ENCODE measurements at regions not wholly inside any gene's neighbourhood (a gene's known extent, or its start where the extent isn't known, plus 50 kb on each side); places are given as distances from the start of the nearest gene placed in this dataset.
"Not testable (repeated sequence)": the region's sequence is repeated elsewhere in the genome, so short reads cannot be mapped to it uniquely, and the experiment has no call there.

DNA sequence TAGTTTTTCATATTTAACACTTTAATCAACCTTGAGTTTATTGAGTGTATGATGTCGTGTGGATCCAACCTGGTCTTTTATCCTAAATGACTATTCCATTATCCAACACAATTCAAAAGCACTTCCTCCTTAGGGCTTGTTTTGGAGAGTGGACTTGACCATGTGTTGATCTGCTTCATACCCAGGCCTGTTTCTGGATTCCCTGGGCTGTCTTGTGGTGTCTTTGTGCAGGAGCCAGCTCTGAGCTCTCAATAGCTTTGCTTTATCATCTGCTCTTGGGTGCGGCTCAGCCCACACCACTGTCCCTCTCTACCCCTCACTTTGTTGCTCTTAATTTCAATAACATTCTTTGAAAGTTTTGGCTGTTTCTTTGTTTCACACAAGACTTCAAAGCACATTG lies 70.9 kb upstream of the CHST15 start:
- DNase-seq (ENCODE audit: low read depth): no peak

DNA sequence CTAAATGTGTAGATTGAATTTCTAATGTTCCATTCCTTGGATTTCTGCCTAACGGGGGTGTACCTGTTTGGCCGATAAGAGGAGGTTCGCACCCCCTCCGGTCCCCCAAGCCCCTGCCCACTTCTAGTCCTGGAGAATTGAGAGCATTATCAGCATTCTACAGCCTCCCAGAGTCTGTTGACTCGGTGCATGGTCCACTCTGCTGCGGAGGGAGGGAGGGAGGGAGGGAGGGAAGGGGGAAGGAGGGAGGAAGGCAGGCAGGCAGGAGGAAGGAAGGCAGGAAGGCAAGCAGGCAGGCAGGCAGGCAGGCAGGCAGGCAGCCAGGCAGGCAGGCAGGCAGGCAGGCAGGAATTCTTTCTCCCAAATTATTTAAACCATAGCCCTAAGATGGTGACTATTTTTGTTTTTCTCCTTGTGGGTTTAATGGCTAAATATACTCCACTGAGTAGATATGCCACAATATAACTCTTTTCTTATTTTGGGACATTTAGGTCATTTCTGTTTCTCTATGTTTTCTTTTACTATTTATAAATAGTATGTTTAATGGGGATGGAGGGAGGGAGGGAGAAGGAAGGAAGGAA lies 69.5 kb upstream of the CHST15 start:
- DNase-seq (ENCODE audit: low read depth): no peak

GRCh38 chr10:124162136-124162535 lies 68.7 kb upstream of the CHST15 start:
- DNase-seq (ENCODE audit: low read depth): no peak

DNA sequence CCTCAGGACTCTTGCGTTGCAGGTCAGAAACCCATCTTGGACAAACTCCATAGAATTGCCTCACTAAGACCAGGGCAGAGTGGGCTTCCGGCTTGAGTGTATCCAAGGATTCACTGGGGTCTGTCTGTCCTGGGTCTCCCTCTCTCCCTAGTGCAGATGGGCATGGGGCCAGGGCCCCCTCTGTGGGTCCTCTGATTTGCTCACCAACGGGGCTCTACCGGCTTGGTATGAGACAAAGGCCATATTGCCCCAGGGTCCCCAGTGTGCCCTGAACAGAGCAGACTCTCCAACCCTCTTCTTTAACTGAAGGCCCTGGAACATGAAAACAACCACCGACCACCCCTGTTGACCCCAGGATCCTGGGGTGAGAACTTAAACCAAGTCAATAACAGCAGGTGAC lies 68.2 kb upstream of the CHST15 start:
- no peak for DNase-seq (ENCODE audit: low read depth)

DNA sequence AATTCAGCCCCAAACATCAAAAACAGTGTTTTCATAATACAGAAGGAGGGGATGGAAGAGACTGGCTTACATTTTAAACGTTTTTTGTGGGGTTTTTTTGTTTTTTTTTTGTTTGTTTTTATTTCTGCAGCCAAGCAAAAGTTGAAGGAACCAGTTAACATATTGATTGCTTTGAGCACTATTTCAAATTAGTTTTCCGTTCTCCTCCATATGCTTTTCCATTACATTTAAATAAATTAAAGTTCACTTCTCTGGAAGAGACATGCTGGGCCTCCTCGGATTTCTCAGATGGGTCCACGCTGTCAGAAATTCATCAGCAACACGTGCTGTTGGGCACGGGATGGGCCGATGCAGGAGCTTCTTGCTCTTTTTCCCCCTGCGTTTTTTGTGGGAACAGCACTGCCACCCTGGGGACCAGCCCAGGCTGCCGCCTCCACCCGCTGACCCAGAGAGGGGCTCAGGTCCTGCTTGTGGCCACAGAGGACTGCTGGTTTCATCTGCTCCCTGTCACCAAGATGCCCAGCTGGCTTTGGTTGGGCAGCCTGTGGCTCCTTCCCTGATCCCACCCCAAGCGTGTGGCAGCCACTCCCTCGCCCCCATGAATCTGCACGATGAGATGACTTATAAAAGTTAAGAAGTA lies 67.7 kb upstream of the CHST15 start:
- DNase-seq (ENCODE audit: low read depth): no peak

DNA sequence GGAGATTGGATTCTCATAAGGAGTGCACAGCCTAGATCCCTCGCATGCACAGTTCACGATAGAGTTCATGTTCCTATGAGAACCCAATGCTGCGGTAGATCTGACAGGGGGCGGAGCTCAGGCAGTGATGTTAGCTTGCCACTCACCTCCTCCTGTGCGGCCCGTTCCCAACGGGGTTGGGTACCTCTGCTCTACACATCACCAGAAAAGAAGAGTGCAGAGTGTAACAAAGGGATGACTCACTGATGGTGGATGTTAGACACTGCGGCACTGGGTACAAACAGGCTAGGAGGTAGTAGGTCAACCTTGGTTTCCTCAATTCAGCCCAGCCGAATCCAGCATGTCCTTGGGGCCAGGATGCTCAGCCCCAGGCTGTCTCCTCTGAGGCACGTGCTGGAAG lies 66.8 kb upstream of the CHST15 start:
- DNase-seq (ENCODE audit: low read depth): no peak

DNA sequence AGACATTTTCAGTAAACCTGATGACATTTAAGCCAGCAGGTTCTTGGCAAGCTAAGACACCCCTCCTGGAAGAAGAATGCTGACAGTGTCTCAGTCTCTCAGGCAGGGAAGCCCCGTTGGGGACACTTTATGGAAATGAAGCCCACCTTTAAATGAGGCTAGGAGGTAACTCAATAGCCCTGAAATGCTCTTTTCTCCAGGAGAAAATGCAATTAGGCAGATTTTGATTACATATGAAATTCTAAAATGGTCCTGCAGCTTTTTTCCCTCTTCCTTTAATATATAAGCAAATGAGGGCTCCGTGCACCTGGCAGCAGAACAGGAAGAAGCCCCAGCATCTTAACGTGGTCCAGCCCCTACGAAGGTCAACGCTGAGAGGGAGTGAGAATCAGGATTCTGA lies 65.8 kb upstream of the CHST15 start:
- DNase-seq (ENCODE audit: low read depth): no peak

DNA sequence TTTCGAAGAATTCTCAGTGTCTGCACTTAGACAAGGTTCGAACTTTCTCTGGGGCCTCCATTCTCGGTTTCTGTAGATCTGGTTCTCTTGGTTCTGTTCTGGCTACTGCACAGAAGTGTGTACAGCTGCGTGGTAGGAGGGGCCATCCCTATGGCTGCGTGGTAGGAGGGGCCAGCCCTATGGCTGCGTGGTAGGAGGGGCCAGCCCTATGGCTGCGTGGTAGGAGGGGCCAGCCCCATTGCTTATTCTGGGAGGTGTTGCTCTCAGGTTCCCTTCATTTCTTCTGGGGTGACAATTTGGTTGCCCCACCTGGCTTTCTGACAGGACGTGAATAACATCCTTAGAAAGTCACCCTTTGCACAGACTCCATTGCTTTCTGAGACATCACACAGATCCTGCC lies 65.2 kb upstream of the CHST15 start:
- no peak for DNase-seq (ENCODE audit: low read depth)

GRCh38 chr10:124157271-124157681 lies 63.9 kb upstream of the CHST15 start:
- no peak for DNase-seq (ENCODE audit: low read depth)

DNA sequence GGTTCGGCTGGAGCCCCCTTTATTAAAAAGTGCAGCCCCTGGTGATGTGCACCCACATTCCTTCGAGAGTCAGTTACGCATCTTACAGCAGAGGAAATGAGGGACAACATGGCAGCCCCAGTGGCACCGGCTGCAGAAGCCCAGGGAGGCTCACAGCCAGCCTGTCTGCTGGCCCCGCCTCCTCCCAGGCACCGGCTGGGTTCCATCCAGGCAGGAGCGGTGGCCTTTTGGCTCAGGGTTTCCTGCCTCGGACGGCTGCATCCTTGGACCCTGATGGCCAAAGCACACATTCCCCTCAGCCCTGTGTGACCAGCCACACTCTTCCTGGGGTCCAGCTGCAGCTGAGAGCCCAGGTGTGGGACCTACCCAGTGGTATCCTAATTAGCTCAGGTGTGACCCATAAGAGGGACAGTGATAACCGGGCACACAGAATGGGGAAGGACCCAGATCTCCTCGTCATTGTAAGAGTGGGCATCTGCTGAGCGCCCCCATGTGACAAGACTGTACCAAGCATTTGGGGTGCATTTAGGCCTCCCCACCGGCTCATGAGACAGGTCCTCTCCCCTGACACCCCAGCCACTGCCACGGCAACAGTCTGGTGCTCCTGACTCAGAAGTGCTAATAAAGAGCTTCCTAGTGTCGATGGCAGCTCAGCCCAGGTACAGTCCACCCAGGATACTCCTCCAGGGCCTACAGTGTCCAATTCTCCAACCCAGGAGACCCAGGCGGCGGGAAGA lies 63.3 kb upstream of the CHST15 start:
- DNase-seq (ENCODE audit: low read depth): no peak

- peak; percentile 36 for DNase-seq (ENCODE audit: low read depth)
Observed at GRCh38 chr10:124155781-124156435, 62.5 kb upstream of the CHST15 start.

- DNase-seq (ENCODE audit: low read depth): peak; percentile 93
Observed at GRCh38 chr10:124153023-124153826, 59.8 kb upstream of the CHST15 start.

DNA sequence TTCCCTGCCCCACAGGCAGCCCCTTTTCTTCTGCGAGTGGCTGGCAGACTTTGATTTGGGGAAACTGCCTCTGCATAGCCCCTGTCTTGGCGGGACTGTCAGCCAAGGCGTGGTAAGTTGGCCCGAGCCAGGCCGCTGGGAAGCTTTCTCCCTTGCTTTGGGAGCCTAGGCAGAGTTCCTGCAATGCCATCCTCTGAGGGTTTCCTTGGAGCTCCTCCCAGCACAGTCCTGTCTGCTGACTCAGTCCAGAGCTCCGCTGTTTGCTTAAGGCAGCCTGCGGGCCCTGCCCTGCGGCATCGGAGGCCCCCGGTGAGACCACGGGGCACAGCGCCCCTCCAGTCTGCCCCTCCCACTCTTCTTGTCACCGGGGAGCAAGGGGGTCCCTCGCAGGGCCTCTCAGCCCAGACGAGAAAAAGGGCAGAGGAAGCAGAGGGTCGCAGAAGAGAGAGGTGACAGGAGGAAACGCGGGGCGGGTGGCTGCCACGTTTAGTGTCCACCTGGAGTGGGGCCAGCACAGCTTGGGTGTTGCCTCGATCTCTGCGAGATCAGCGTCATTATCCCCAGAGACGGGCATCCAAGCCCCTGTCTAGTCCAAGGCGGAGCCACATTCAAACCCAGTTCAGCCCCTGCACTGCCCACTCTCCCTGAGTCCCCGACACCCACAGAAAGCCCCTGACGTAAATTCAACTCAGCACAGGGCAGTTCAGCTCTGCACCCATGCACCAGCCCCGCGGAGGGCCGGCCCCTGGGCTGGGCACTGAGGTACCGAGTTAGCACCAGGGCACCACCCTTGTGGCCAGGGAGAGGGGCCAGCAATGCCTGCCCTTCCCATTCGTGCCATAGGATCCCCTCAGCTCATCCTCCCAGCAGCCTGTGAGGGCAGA lies 59.0 kb upstream of the CHST15 start:
- DNase-seq (ENCODE audit: low read depth): peak; percentile 87

- DNase-seq (ENCODE audit: low read depth): no peak
Observed at GRCh38 chr10:124151466-124152095, 58.2 kb upstream of the CHST15 start.

- DNase-seq (ENCODE audit: low read depth): no peak
Observed at GRCh38 chr10:124150807-124151417, 57.5 kb upstream of the CHST15 start.

- no peak for DNase-seq (ENCODE audit: low read depth)
Observed at GRCh38 chr10:124150189-124150806, 56.9 kb upstream of the CHST15 start.

DNA sequence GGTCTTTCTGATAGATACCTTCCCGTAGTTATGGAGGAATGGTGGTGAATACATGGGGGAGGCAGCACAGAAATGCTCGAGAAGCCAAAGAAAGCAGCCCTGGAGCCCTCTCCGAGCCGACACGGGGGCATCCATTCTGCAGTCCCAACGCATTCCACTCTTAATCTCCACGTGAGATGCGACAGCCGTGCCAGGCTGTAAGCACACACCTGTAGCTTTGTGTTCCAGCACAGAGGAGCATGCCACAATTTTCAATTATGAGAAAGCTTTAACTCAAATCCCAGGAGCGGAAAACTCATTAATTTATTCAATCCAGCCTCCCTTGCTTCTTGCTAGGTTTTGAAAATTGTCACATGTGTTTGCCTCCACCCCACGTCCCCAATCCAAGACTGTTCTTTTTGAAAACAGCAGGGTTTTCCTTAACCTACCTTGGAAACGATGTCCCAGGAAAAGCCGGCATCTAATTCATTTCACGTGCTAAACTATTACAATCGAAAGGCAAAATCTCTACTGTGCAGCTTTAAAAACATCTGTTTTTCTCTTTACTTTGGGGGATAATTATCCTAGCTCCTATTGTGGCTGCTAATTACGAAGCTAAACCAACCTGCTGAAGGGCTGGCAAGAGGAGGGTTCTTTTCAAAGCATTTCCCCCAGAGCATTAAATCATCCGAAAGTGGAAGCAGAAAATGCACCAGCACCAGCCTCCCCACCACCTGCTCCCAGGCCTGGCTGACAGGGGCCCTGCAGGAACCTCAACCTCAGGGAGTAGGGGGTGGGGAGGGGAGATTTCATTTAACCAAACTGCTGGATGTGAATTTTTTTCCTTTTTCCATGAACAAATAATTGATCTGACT lies 56.0 kb upstream of the CHST15 start:
- DNase-seq (ENCODE audit: low read depth): no peak

DNA sequence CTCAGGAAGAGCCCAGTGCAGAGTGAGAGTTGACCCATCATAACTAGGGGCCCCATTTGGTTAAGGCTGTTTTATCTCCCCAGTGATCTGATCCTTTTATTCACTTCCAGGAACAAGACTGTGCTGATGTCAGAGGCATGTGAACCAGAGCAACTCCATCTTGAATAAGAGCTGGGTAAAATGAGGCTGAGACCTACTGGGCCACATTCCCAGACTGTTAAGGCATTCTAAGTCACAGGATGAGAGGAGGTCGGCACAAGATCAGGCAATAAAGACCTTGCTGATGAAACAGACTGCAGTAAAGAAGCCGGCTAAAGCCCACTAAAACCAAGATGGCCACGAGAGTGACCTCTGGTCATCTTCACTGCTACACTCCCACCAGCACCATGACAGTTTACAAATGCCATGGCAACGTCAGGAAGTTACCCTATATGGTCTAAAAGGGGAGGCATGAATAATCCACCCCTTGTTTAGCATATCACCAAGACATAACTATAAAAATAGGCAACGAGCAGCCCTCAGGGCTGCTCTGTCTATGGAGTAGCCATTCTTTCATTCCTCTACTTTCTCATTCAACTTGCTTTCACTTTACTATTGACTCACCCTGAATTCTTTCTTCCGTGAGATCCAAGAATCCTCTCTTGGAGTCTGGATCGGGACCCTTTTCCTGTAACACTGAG lies 55.3 kb upstream of the CHST15 start:
- DNase-seq (ENCODE audit: low read depth): not testable (repeated sequence)
